Stomach (tissue), 8 donors: ENCODE measurements at regions not wholly inside any gene's neighbourhood (a gene's known extent, or its start where the extent isn't known, plus 50 kb on each side); places are given as distances from the start of the nearest gene placed in this dataset.
A peak's percentile ranks its signal among the peaks of the same experiment; 100 is the strongest.

Experiments used
- DNase-seq, 2 donors: peaks; one replicate each; pipeline versions ENCODE4 v3.0.0 to v3.0.0-alpha.2; 2013 to 2019
- H3K27ac ChIP-seq, 5 donors: fragments of 200-600 bp in 4 of 5; sonication (generic) in 4 of 5; one replicate each; pipeline ENCODE4 v1.5.1; 2013 to 2019; ENCODE audit warnings: mild to moderate bottlenecking in 1 of 5, moderate library complexity in 1 of 5
- H3K27me3 ChIP-seq, 3 donors: fragments of 200-600 bp; sonication (generic); one replicate each; pipeline ENCODE4 v1.5.1; 2017 to 2019; ENCODE audit warnings: mixed run types in 1 of 3
- H3K36me3 ChIP-seq, 4 donors: fragments of 200-600 bp; sonication (generic); 1 replicate in 3 of 4; 2 replicates in 1 of 4; pipeline ENCODE4 v1.5.1; 2016 to 2019
- H3K4me1 ChIP-seq, 4 donors: fragments of 200-600 bp; sonication (generic); one replicate each; pipeline ENCODE4 v1.5.1; 2016 to 2019
- H3K4me3 ChIP-seq, 4 donors: fragments of 200-600 bp; sonication (generic) in 3 of 4; one replicate each; pipeline ENCODE4 v1.5.1; 2016 to 2019; ENCODE audit warnings: mild to moderate bottlenecking in 1 of 4
- H3K9me3 ChIP-seq, 4 donors: fragments of 200-600 bp; sonication (generic); one replicate each; pipeline ENCODE4 v1.5.1; 2016 to 2019
- CTCF ChIP-seq, 7 experiments: fragments of 450-650 bp in 4 of 7; fragments of 200-600 bp in 3 of 7; sonication (generic) in 3 of 7; IDR thresholded peaks; one replicate each; pipeline ENCODE4 v1.5.1; 2016 to 2019; ENCODE audit warnings: antibody characterized with exemption in 7 of 7, control low read depth in 2 of 7, mild to moderate bottlenecking in 1 of 7
- EP300 ChIP-seq: sonication (generic); formaldehyde crosslinking; IDR thresholded peaks from one replicate; pipeline ENCODE4 v1.6.1; 2017; ENCODE audit warnings: antibody characterized with exemption
- POLR2A ChIP-seq, 4 donors: fragments of 450-650 bp; IDR thresholded peaks; one replicate each; pipeline ENCODE4 v1.6.1; 2016; ENCODE audit warnings: antibody characterized with exemption in 4 of 4, control low read depth in 2 of 4, mild to moderate bottlenecking in 1 of 4, moderate library complexity in 1 of 4
- POLR2AphosphoS5 ChIP-seq, 3 donors: sonication (generic); formaldehyde crosslinking; IDR thresholded peaks; one replicate each; pipeline ENCODE4 v1.6.1; 2016; ENCODE audit warnings: antibody characterized with exemption in 3 of 3
- WGBS, 5 donors: extraction: QIAGEN DNeasy Blood & Tissue Kit in 3 of 5; methylation state at CpG; one replicate each; pipeline versions ENCODE4 v1.1.5 to v1.1.7; 2013 to 2018; 5-methylcytosine and 5-hydroxymethylcytosine counted together
- intact Hi-C: fragments of 100-400 bp; cut with DNase I; formaldehyde crosslinking; loops from one replicate; pipeline ENCODE4 v1.15.1; 2023; ENCODE audit warnings: low total_unique reads
- donor health status: healthy with polysubstance abuse.
- donor health status: Bipolar disorder and iron deficiency.
- donor health status: healthy.

DNA sequence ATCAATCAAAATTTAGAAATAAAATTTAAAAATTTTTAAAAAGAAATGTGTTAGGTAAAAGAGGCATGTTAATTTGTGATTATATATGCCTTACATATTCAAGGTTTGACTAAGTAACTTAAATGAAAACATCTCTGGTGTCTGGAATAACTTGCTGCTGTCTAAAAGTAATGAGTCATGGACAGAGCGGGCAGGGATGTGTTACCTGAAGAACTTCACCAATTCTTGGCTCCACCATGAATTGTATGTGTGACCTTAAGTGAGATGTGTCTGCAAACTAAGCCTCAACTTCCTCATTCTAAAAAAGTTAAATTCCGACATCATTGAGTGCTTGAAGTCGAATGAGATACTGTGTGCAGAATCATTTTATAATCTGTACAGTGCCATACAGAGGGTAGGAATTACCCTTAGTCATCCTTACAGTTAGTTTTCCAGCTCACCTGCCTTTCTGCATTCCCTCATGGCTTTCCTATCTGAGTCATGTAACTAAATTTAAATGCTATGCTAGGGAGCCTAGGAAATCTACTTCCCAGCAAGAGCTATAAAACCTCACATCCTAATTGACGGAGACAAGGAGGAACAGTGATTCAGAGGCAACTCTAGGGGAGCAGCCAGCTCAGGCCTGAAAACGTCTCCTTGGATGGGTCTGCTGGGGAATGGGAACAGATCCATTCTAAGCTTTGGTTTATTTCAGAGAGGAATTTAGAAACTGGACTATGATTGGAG is 100.7 kb upstream of the TSPAN2 start:
- Histone ChIP-seq H3K4me3 (no peak overlapping the region), H3K27ac (peak overlapping the region in 2 of 5 donors; percentile 46 to 54), H3K36me3 (no peaks in the 10 kb centered on the region), H3K9me3 (no peaks in the 10 kb centered on the region), H3K4me1 (peaks cover 0 to 32% (median 6%) of the 10 kb centered on the region in 4 donors), H3K27me3 (no peaks in the 10 kb centered on the region)
- peak in 1 of 2 donors; percentile 62 for DNase-seq
- 67 to 80% (median 77%) methylated on average over 5 of the region's 5 CpGs for WGBS, 5 donors
- TF ChIP-seq POLR2A (IDR thresholded peaks at IDR 0.05) (no peak), POLR2AphosphoS5 (IDR thresholded peaks at IDR 0.05) (peak in 1 of 3 donors; percentile 43)
- intact Hi-C loops = no loop called here

- TF ChIP-seq EP300 = no peak
- no peak for TF ChIP-seq POLR2A (IDR thresholded peaks at IDR 0.05)
- TF ChIP-seq CTCF (IDR thresholded peaks at IDR 0.05) = no peak
- no peak for TF ChIP-seq POLR2AphosphoS5 (IDR thresholded peaks at IDR 0.05)
- DNase-seq = no peak
- WGBS, 5 donors = 60 to 73% (median 65%) methylated on average over 4 of the region's 4 CpGs
- H3K27ac ChIP-seq = no peak overlapping the region
- no peak overlapping the region for H3K4me3 ChIP-seq
- intact Hi-C loops = no loop called here
- H3K4me1 ChIP-seq = peaks cover 0 to 30% (median 6%) of the 10 kb centered on the region in 4 donors
- no peaks in the 10 kb centered on the region for H3K27me3 ChIP-seq
- no peaks in the 10 kb centered on the region for H3K9me3 ChIP-seq
- H3K36me3 ChIP-seq = no peaks in the 10 kb centered on the region
Measured at GRCh38 chr1:115188680-115189395, 99.5 kb upstream of the TSPAN2 start.

DNA sequence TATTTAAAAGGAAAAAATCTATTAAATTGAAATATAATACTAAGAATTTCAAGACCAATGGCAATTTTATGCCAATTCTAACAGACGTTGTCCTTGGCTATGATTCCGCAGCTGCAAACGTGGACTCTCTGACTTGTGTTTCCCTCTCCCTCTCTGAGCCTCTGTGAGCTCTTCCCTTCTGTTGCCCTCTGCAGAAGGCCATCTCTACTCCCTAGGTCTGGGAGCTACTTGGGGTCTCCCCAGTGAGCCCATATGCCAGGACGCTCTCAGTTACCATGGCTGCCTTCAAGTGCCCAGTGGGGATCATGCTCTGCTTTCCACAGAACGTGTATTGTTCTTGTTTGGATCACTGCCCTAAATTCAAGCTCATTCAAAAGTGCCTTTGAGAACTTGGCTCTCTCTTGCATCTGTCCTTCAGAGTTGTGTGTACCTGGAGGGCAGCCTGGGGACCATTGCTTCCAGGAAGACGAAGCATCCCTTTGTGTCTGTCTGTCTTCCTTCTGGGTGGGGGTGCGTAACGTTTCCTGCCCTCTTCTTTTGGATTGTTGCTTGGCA is 97.5 kb upstream of the TSPAN2 start:
- H3K4me3 ChIP-seq = no peak overlapping the region
- no peaks in the 10 kb centered on the region for H3K9me3 ChIP-seq
- 51 to 72% (median 63%) methylated on average over 8 of the region's 8 CpGs for WGBS, 5 donors
- no peaks in the 10 kb centered on the region for H3K27me3 ChIP-seq
- no peak for DNase-seq
- H3K4me1 ChIP-seq = peaks cover 0 to 30% (median 6%) of the 10 kb centered on the region in 4 donors
- no peaks in the 10 kb centered on the region for H3K36me3 ChIP-seq
- TF ChIP-seq EP300 = no peak
- H3K27ac ChIP-seq = no peak overlapping the region
- intact Hi-C loops = no loop called here

GRCh38 chr1:115185336-115185735 is 96.0 kb upstream of the TSPAN2 start:
- TF ChIP-seq EP300 (no peak), POLR2AphosphoS5 (IDR thresholded peaks at IDR 0.05) (no peak), POLR2A (IDR thresholded peaks at IDR 0.05) (no peak), CTCF (IDR thresholded peaks at IDR 0.05) (no peak)
- 82 to 92% (median 88%) methylated on average over 4 of the region's 4 CpGs for WGBS, 5 donors

DNA sequence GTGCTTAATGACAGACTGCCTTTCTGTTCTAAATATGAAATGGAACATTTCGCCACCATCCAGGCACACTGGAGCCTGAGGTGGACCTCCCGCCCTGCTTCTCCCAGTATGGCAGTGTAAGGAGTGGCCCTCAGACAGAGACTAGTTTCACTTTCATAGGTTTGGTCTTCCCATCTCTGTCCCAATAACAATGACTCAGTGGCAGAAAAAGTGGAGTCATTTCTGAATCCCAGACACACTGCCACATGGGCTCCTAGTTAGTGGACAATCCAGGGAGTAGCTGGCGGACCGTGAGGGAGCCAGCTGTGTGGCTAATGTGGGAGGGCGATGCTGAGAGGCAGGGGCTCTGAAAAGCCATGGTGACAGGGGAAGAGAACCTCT is 95.6 kb upstream of the TSPAN2 start:
- intact Hi-C loops = no loop called here
- WGBS, 5 donors = 90 to 97% (median 93%) methylated on average over 5 of the region's 5 CpGs
- TF ChIP-seq POLR2AphosphoS5 (IDR thresholded peaks at IDR 0.05) (peak in 1 of 3 donors; percentile 17), CTCF (IDR thresholded peaks at IDR 0.05) (no peak)
- Histone ChIP-seq H3K27ac (no peak overlapping the region), H3K9me3 (no peaks in the 10 kb centered on the region), H3K27me3 (no peaks in the 10 kb centered on the region), H3K4me3 (no peak overlapping the region), H3K4me1 (peaks cover 0 to 18% (median 2%) of the 10 kb centered on the region in 4 donors), H3K36me3 (no peaks in the 10 kb centered on the region)
- DNase-seq = no peak

More at GRCh38 chr1:115185336-115185735, 96.0 kb upstream of the TSPAN2 start:
- Histone ChIP-seq H3K36me3 (no peaks in the 10 kb centered on the region), H3K27me3 (no peaks in the 10 kb centered on the region), H3K27ac (no peak overlapping the region), H3K9me3 (no peaks in the 10 kb centered on the region), H3K4me1 (peaks cover 0 to 22% (median 3%) of the 10 kb centered on the region in 4 donors), H3K4me3 (no peak overlapping the region)
- intact Hi-C loops = no loop called here
- no peak for DNase-seq
